ENCODE measurements at regions not wholly inside any gene's neighbourhood (a gene's known extent, or its start where the extent isn't known, plus 50 kb on each side); places are given as distances from the start of the nearest gene placed in this dataset.

GRCh38 chr2:82169379-82169778 lies 1864.8 kb upstream of the LRRTM1 start:
- no peak for TF ChIP-seq GATA2 (IDR thresholded peaks at IDR 0.05; ENCODE audit: low read depth, low read length)
- TF ChIP-seq GATA3 (IDR thresholded peaks at IDR 0.05; ENCODE audit: low read depth, low read length): no peak

Measured in SH-SY5Y (cell line).